ENCODE measurements at regions not wholly inside any gene's neighbourhood (a gene's known extent, or its start where the extent isn't known, plus 50 kb on each side); places are given as distances from the start of the nearest gene placed in this dataset.
A peak's percentile ranks its signal among the peaks of the same experiment; 100 is the strongest.

- Mint-ChIP-seq H3K27ac (no peak overlapping the region), H3K4me3 (no peak overlapping the region), H3K9me3 (peaks cover 10% of the 10 kb centered on the region), H3K27me3 (no peaks in the 10 kb centered on the region), H3K4me1 (no peaks in the 10 kb centered on the region), H3K36me3 (peaks cover 8% of the 10 kb centered on the region)
- DNase-seq (peak; percentile 27), ATAC-seq (ENCODE audit: low read depth) (peak; percentile 54)
- POLR2A ChIA-PET: no interaction called here
Measured at GRCh38 chr3:18295171-18295920, 129.8 kb downstream of the SATB1 start.

- Mint-ChIP-seq H3K9me3 (no peaks in the 10 kb centered on the region), H3K27me3 (no peaks in the 10 kb centered on the region), H3K4me1 (no peaks in the 10 kb centered on the region), H3K36me3 (no peaks in the 10 kb centered on the region), H3K27ac (no peak overlapping the region), H3K4me3 (no peak overlapping the region)
- ATAC-seq (ENCODE audit: low read depth) (no peak), DNase-seq (no peak)
- POLR2A ChIA-PET: no interaction called here
Measured at GRCh38 chr3:18290157-18290556, 135.0 kb downstream of the SATB1 start.

GRCh38 chr3:18288243-18288642 lies 136.9 kb downstream of the SATB1 start:
- DNase-seq (no peak), ATAC-seq (ENCODE audit: low read depth) (no peak)
- Mint-ChIP-seq H3K4me3 (no peak overlapping the region), H3K9me3 (no peaks in the 10 kb centered on the region), H3K27ac (no peak overlapping the region), H3K36me3 (no peaks in the 10 kb centered on the region), H3K4me1 (no peaks in the 10 kb centered on the region), H3K27me3 (no peaks in the 10 kb centered on the region)
- POLR2A ChIA-PET: no interaction called here

- H3K9me3 Mint-ChIP-seq: peaks cover 3% of the 10 kb centered on the region
- no peak overlapping the region for H3K4me3 Mint-ChIP-seq
- ATAC-seq (ENCODE audit: low read depth) (no peak), DNase-seq (no peak)
- H3K4me1 Mint-ChIP-seq: no peaks in the 10 kb centered on the region
- POLR2A ChIA-PET: no interaction called here
- H3K27me3 Mint-ChIP-seq: peaks cover 8% of the 10 kb centered on the region
- H3K27ac Mint-ChIP-seq: no peak overlapping the region
- no peaks in the 10 kb centered on the region for H3K36me3 Mint-ChIP-seq
Measured at GRCh38 chr3:18284716-18285115, 140.4 kb downstream of the SATB1 start.

GRCh38 chr3:18283680-18284079 lies 141.5 kb downstream of the SATB1 start:
- Mint-ChIP-seq H3K27me3 (peaks cover 8% of the 10 kb centered on the region), H3K9me3 (peaks cover 6% of the 10 kb centered on the region), H3K4me3 (no peak overlapping the region), H3K4me1 (no peaks in the 10 kb centered on the region), H3K27ac (no peak overlapping the region), H3K36me3 (no peaks in the 10 kb centered on the region)
- DNase-seq (no peak), ATAC-seq (ENCODE audit: low read depth) (no peak)
- POLR2A ChIA-PET: no interaction called here

GRCh38 chr3:18282507-18282906 lies 142.6 kb downstream of the SATB1 start:
- no peak overlapping the region for H3K27ac Mint-ChIP-seq
- peaks cover 8% of the 10 kb centered on the region for H3K27me3 Mint-ChIP-seq
- POLR2A ChIA-PET: no interaction called here
- ATAC-seq (ENCODE audit: low read depth): no peak
- peaks cover 6% of the 10 kb centered on the region for H3K9me3 Mint-ChIP-seq
- DNase-seq: no peak
- no peaks in the 10 kb centered on the region for H3K4me1 Mint-ChIP-seq
- H3K36me3 Mint-ChIP-seq: no peaks in the 10 kb centered on the region
- H3K4me3 Mint-ChIP-seq: no peak overlapping the region

- H3K27me3 Mint-ChIP-seq: peaks cover 8% of the 10 kb centered on the region
- no peaks in the 10 kb centered on the region for H3K4me1 Mint-ChIP-seq
- no peak overlapping the region for H3K27ac Mint-ChIP-seq
- peaks cover 6% of the 10 kb centered on the region for H3K9me3 Mint-ChIP-seq
- DNase-seq: no peak
- POLR2A ChIA-PET: no interaction called here
- H3K36me3 Mint-ChIP-seq: no peaks in the 10 kb centered on the region
- ATAC-seq (ENCODE audit: low read depth): no peak
- no peak overlapping the region for H3K4me3 Mint-ChIP-seq
Measured at GRCh38 chr3:18279226-18279737, 145.9 kb downstream of the SATB1 start.

GRCh38 chr3:18264853-18265252 lies 160.3 kb downstream of the SATB1 start:
- DNase-seq: no peak
- H3K9me3 Mint-ChIP-seq: no peaks in the 10 kb centered on the region
- H3K27ac Mint-ChIP-seq: no peak overlapping the region
- H3K36me3 Mint-ChIP-seq: no peaks in the 10 kb centered on the region
- POLR2A ChIA-PET: no interaction called here
- no peak overlapping the region for H3K4me3 Mint-ChIP-seq
- no peak for ATAC-seq (ENCODE audit: low read depth)
- no peaks in the 10 kb centered on the region for H3K4me1 Mint-ChIP-seq
- H3K27me3 Mint-ChIP-seq: no peaks in the 10 kb centered on the region

GRCh38 chr3:18264361-18264760 lies 160.8 kb downstream of the SATB1 start:
- Mint-ChIP-seq H3K36me3 (no peaks in the 10 kb centered on the region), H3K4me3 (no peak overlapping the region), H3K4me1 (no peaks in the 10 kb centered on the region), H3K27me3 (no peaks in the 10 kb centered on the region), H3K27ac (no peak overlapping the region), H3K9me3 (no peaks in the 10 kb centered on the region)
- ATAC-seq (ENCODE audit: low read depth) (no peak), DNase-seq (no peak)
- POLR2A ChIA-PET: no interaction called here

GRCh38 chr3:18258492-18258891 lies 166.6 kb downstream of the SATB1 start:
- ATAC-seq (ENCODE audit: low read depth) (no peak), DNase-seq (no peak)
- no peaks in the 10 kb centered on the region for H3K36me3 Mint-ChIP-seq

GRCh38 chr3:18252578-18252977 lies 172.6 kb downstream of the SATB1 start:
- Mint-ChIP-seq H3K27ac (no peak overlapping the region), H3K4me1 (no peaks in the 10 kb centered on the region), H3K36me3 (no peaks in the 10 kb centered on the region), H3K4me3 (no peak overlapping the region), H3K9me3 (no peaks in the 10 kb centered on the region), H3K27me3 (peaks cover 2% of the 10 kb centered on the region)
- ATAC-seq (ENCODE audit: low read depth): no peak
- POLR2A ChIA-PET: no interaction called here
- DNase-seq: no peak

More at GRCh38 chr3:18258492-18258891, 166.6 kb downstream of the SATB1 start:
- Mint-ChIP-seq H3K4me3 (no peak overlapping the region), H3K27me3 (no peaks in the 10 kb centered on the region), H3K9me3 (peaks cover 1% of the 10 kb centered on the region), H3K4me1 (no peaks in the 10 kb centered on the region), H3K27ac (no peak overlapping the region)
- POLR2A ChIA-PET: no interaction called here

- Mint-ChIP-seq H3K27me3 (peaks cover 2% of the 10 kb centered on the region), H3K4me1 (no peaks in the 10 kb centered on the region), H3K9me3 (no peaks in the 10 kb centered on the region), H3K36me3 (no peaks in the 10 kb centered on the region), H3K27ac (no peak overlapping the region), H3K4me3 (no peak overlapping the region)
- no peak for ATAC-seq (ENCODE audit: low read depth)
- POLR2A ChIA-PET: no interaction called here
- DNase-seq: no peak
Measured at GRCh38 chr3:18250991-18251390, 174.1 kb downstream of the SATB1 start.

- Mint-ChIP-seq H3K27me3 (peaks cover 2% of the 10 kb centered on the region), H3K36me3 (no peaks in the 10 kb centered on the region), H3K4me1 (peaks cover 2% of the 10 kb centered on the region), H3K9me3 (no peaks in the 10 kb centered on the region), H3K4me3 (no peak overlapping the region), H3K27ac (no peak overlapping the region)
- no peak for DNase-seq
- POLR2A ChIA-PET: no interaction called here
- ATAC-seq (ENCODE audit: low read depth): no peak
Measured at GRCh38 chr3:18249126-18249525, 176.0 kb downstream of the SATB1 start.

GRCh38 chr3:18247776-18248310 lies 177.3 kb downstream of the SATB1 start:
- H3K36me3 Mint-ChIP-seq: no peaks in the 10 kb centered on the region

More at GRCh38 chr3:18247776-18248310, 177.3 kb downstream of the SATB1 start:
- ATAC-seq (ENCODE audit: low read depth) (no peak), DNase-seq (no peak)
- H3K27ac Mint-ChIP-seq: no peak overlapping the region
- no peaks in the 10 kb centered on the region for H3K9me3 Mint-ChIP-seq
- H3K4me3 Mint-ChIP-seq: no peak overlapping the region
- POLR2A ChIA-PET: no interaction called here
- peaks cover 2% of the 10 kb centered on the region for H3K4me1 Mint-ChIP-seq
- H3K27me3 Mint-ChIP-seq: peaks cover 2% of the 10 kb centered on the region

Measured in activated naive CD8-positive, alpha-beta T cell treated with anti-CD3 and anti-CD28 coated beads, Interleukin-2, amount 10 ng/mL, durations not matched to agents 7 days and 5 days (primary cell).